ENCODE measurements at regions not wholly inside any gene's neighbourhood (a gene's known extent, or its start where the extent isn't known, plus 50 kb on each side); places are given as distances from the start of the nearest gene placed in this dataset.

- TF ChIP-seq, protein P1, sequence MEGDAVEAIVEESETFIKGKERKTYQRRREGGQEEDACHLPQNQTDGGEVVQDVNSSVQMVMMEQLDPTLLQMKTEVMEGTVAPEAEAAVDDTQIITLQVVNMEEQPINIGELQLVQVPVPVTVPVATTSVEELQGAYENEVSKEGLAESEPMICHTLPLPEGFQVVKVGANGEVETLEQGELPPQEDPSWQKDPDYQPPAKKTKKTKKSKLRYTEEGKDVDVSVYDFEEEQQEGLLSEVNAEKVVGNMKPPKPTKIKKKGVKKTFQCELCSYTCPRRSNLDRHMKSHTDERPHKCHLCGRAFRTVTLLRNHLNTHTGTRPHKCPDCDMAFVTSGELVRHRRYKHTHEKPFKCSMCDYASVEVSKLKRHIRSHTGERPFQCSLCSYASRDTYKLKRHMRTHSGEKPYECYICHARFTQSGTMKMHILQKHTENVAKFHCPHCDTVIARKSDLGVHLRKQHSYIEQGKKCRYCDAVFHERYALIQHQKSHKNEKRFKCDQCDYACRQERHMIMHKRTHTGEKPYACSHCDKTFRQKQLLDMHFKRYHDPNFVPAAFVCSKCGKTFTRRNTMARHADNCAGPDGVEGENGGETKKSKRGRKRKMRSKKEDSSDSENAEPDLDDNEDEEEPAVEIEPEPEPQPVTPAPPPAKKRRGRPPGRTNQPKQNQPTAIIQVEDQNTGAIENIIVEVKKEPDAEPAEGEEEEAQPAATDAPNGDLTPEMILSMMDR (optimal IDR thresholded peaks at IDR 0.05 in 1 of 3, IDR thresholded peaks at IDR 0.05 in 1 of 3, conservative IDR thresholded peaks at IDR 0.05 in 1 of 3; ENCODE audit: extremely low read depth in 1 of 3, insufficient read depth in 2 of 3, low read length in 3 of 3), result no peak
- TF ChIP-seq EZH2 (IDR thresholded peaks at IDR 0.05; ENCODE audit: low read length), result no peak
Observed at GRCh38 chr10:10612151-10612550, 405.5 kb upstream of the CELF2 start.
